A673 (cell line): ENCODE measurements at regions not wholly inside any gene's neighbourhood (a gene's known extent, or its start where the extent isn't known, plus 50 kb on each side); places are given as distances from the start of the nearest gene placed in this dataset.

Source experiments
- BruUV-seq: library from RNA; stranded (reverse); fragments of 400-500 nt; replicated peaks from 2 replicates; lab custom pipeline; 2021; lab: Mats Ljungman, UMichigan
- CTCF ChIA-PET: fragments of 300-600 bp; sonication (Branson Sonifier 250); formaldehyde crosslinking; loops from one replicate; lab custom pipeline; 2022; ENCODE audit warnings: antibody characterized with exemption; lab: Charles Lee
- POLR2A ChIA-PET: fragments of 300-600 bp; sonication (Branson Sonifier 250); formaldehyde crosslinking; loops from one replicate; lab custom pipeline; 2022; ENCODE audit warnings: antibody characterized with exemption; ENCODE audit not compliant: low non-redundant PET; lab: Charles Lee
- DNase-seq: peaks from one replicate; pipeline ENCODE4 v3.0.0-alpha.2; 2015; ENCODE audit warnings: low spot score
- H3K27ac ChIP-seq: fragments of 200-600 bp; sonication (generic); 2 replicates; pipeline ENCODE4 v1.5.1; 2016; ENCODE audit warnings: mixed run types, low read depth, mild to moderate bottlenecking, mixed read lengths, antibody characterized with exemption, low read length; ENCODE audit not compliant: poor library complexity, severe bottlenecking
- H3K27me3 ChIP-seq: fragments of 200-600 bp; sonication (generic); replicated peaks from 2 replicates; pipeline ENCODE4 v1.6.1; 2017; ENCODE audit warnings: mixed run types, low read depth, mild to moderate bottlenecking, mixed read lengths, antibody characterized with exemption, low read length; ENCODE audit not compliant: insufficient read depth, poor library complexity
- H3K36me3 ChIP-seq: fragments of 200-600 bp; sonication (generic); 2 replicates; pipeline ENCODE4 v1.6.1; 2016; ENCODE audit warnings: mixed run types, mild to moderate bottlenecking, mixed read lengths, antibody characterized with exemption, low read length; ENCODE audit not compliant: insufficient read depth, poor library complexity, severe bottlenecking
- H3K4me1 ChIP-seq: fragments of 200-600 bp; sonication (generic); 2 replicates; pipeline ENCODE4 v1.6.1; 2017; ENCODE audit warnings: mixed run types, mild to moderate bottlenecking, mixed read lengths, antibody characterized with exemption, low read length; ENCODE audit not compliant: insufficient read depth, poor library complexity, severe bottlenecking
- H3K4me3 ChIP-seq: fragments of 200-600 bp; sonication (generic); 2 replicates; pipeline ENCODE4 v1.5.1; 2016; ENCODE audit warnings: low read depth, mixed run types, mild to moderate bottlenecking, mixed read lengths, low read length; ENCODE audit not compliant: poor library complexity, severe bottlenecking
- H3K9me3 ChIP-seq: fragments of 200-600 bp; sonication (generic); 2 replicates; pipeline ENCODE4 v1.6.1; 2016; ENCODE audit warnings: mixed run types, low read depth, mild to moderate bottlenecking, mixed read lengths, antibody characterized with exemption, low read length; ENCODE audit not compliant: poor library complexity, severe bottlenecking
- CTCF ChIP-seq: fragments of 300-800, 200-600 bp; sonication (generic); conservative IDR thresholded peaks from 2 replicates; pipeline ENCODE4 v1.5.1; 2017; ENCODE audit warnings: low read depth, mild to moderate bottlenecking, antibody characterized with exemption, low read length, moderate library complexity, mixed read lengths
- EZH2 ChIP-seq: fragments of 200-600 bp; sonication (generic); IDR thresholded peaks from 2 replicates; pipeline ENCODE4 v1.6.1; 2017; ENCODE audit warnings: borderline replicate concordance, low read depth, mild to moderate bottlenecking, mixed read lengths, antibody characterized with exemption, low read length; ENCODE audit not compliant: poor library complexity, severe bottlenecking
- intact Hi-C: fragments of 100-400 bp; cut with micrococcal nuclease; formaldehyde crosslinking; loops from one replicate; pipeline ENCODE4 v1.10.0; 2022; ENCODE audit not compliant: unreplicated experiment

- POLR2A ChIA-PET: no interaction called here
- intact Hi-C loops: no loop called here
- no peaks in the 10 kb centered on the region for H3K9me3 ChIP-seq
- no TSS peak for BruUV-seq
- no peaks in the 10 kb centered on the region for H3K36me3 ChIP-seq
- no peaks in the 10 kb centered on the region for H3K4me1 ChIP-seq
- CTCF ChIA-PET: no interaction called here
- DNase-seq: no peak
- no peak for TF ChIP-seq EZH2
- TF ChIP-seq CTCF: no peak
- no peak overlapping the region for H3K27ac ChIP-seq
- H3K27me3 ChIP-seq: no peaks in the 10 kb centered on the region
- H3K4me3 ChIP-seq: no peak overlapping the region
Measured at GRCh38 chr5:64026493-64026892, 64.2 kb upstream of the HTR1A start.

- Histone ChIP-seq H3K4me3 (no peak overlapping the region), H3K36me3 (no peaks in the 10 kb centered on the region), H3K27me3 (peaks cover 2% of the 10 kb centered on the region), H3K9me3 (no peaks in the 10 kb centered on the region), H3K4me1 (no peaks in the 10 kb centered on the region), H3K27ac (no peak overlapping the region)
- ChIA-PET POLR2A (no interaction called here), CTCF (no interaction called here)
- DNase-seq: no peak
- no peak for TF ChIP-seq CTCF
- no peak for TF ChIP-seq EZH2
- intact Hi-C loops: no loop called here
- BruUV-seq: no TSS peak
Measured at GRCh38 chr5:64019746-64020145, 57.5 kb upstream of the HTR1A start.

- H3K4me1 ChIP-seq: no peaks in the 10 kb centered on the region
- TF ChIP-seq EZH2 (no peak), CTCF (no peak)
- no peak overlapping the region for H3K27ac ChIP-seq
- CTCF ChIA-PET: no interaction called here
- H3K27me3 ChIP-seq: peaks cover 2% of the 10 kb centered on the region
- H3K9me3 ChIP-seq: no peaks in the 10 kb centered on the region
- no peaks in the 10 kb centered on the region for H3K36me3 ChIP-seq
- POLR2A ChIA-PET: no interaction called here
- no peak for DNase-seq
- intact Hi-C loops: no loop called here
- BruUV-seq: no TSS peak
- no peak overlapping the region for H3K4me3 ChIP-seq
Measured at GRCh38 chr5:64018966-64019365, 56.7 kb upstream of the HTR1A start.
